ELR (cell line): ENCODE measurements at regions not wholly inside any gene's neighbourhood (a gene's known extent, or its start where the extent isn't known, plus 50 kb on each side); places are given as distances from the start of the nearest gene placed in this dataset.

Experiments used
- DNase-seq: peaks from one replicate; pipeline ENCODE4 v3.0.0-alpha.2; 2015; ENCODE audit warnings: low read depth

- DNase-seq, result no peak
Measured at GRCh38 chr14:26995301-26995700, 397.5 kb upstream of the NOVA1 start.

- no peak for DNase-seq
Measured at GRCh38 chr14:26996246-26996645, 398.4 kb upstream of the NOVA1 start.

GRCh38 chr14:27002179-27002578 lies 404.3 kb upstream of the NOVA1 start:
- DNase-seq, result no peak

GRCh38 chr14:27006570-27006969 lies 408.7 kb upstream of the NOVA1 start:
- DNase-seq, result no peak

GRCh38 chr14:27008187-27008586 lies 410.4 kb upstream of the NOVA1 start:
- DNase-seq, result no peak

GRCh38 chr14:27012641-27013040 lies 414.8 kb upstream of the NOVA1 start:
- DNase-seq, result no peak

- no peak for DNase-seq
Measured at GRCh38 chr14:27013678-27014077, 415.8 kb upstream of the NOVA1 start.

GRCh38 chr14:27015065-27015464 lies 417.2 kb upstream of the NOVA1 start:
- DNase-seq, result peak; percentile 3

GRCh38 chr14:27025648-27026047 lies 427.8 kb upstream of the NOVA1 start:
- DNase-seq, result no peak

- DNase-seq, result no peak
Measured at GRCh38 chr14:27026097-27026496, 428.3 kb upstream of the NOVA1 start.

- DNase-seq, result no peak
Measured at GRCh38 chr14:27040552-27040951, 442.7 kb upstream of the NOVA1 start.

- no peak for DNase-seq
Measured at GRCh38 chr14:27049701-27050100, 451.9 kb upstream of the NOVA1 start.

- no peak for DNase-seq
Measured at GRCh38 chr14:27050208-27050607, 452.4 kb upstream of the NOVA1 start.

GRCh38 chr14:27056586-27056985 lies 458.8 kb upstream of the NOVA1 start:
- DNase-seq, result no peak

- DNase-seq, result no peak
Measured at GRCh38 chr14:27061299-27061698, 463.5 kb upstream of the NOVA1 start.

- no peak for DNase-seq
Measured at GRCh38 chr14:27063959-27064358, 466.1 kb upstream of the NOVA1 start.

GRCh38 chr14:27065886-27066285 lies 468.1 kb upstream of the NOVA1 start:
- DNase-seq, result no peak

- no peak for DNase-seq
Measured at GRCh38 chr14:27067961-27068360, 470.1 kb upstream of the NOVA1 start.

GRCh38 chr14:27072589-27072988 lies 474.8 kb upstream of the NOVA1 start:
- DNase-seq, result no peak

- DNase-seq, result no peak
Measured at GRCh38 chr14:27075503-27075902, 477.7 kb upstream of the NOVA1 start.

- no peak for DNase-seq
Measured at GRCh38 chr14:27077214-27077613, 479.4 kb upstream of the NOVA1 start.

- no peak for DNase-seq
Measured at GRCh38 chr14:27077710-27078109, 479.9 kb upstream of the NOVA1 start.

- DNase-seq, result no peak
Measured at GRCh38 chr14:27078191-27078590, 480.4 kb upstream of the NOVA1 start.

- DNase-seq, result no peak
Measured at GRCh38 chr14:27079716-27080115, 481.9 kb upstream of the NOVA1 start.

- no peak for DNase-seq
Measured at GRCh38 chr14:27085500-27085899, 487.7 kb upstream of the NOVA1 start.
